Gastrocnemius medialis (tissue), 4 donors: ENCODE measurements at regions not wholly inside any gene's neighbourhood (a gene's known extent, or its start where the extent isn't known, plus 50 kb on each side); places are given as distances from the start of the nearest gene placed in this dataset.

Source experiments
- ATAC-seq, 2 donors: fragments of 150-250 bp; one replicate each; pipeline ENCODE4 v1.9.1; 2016
- DNase-seq, 2 donors: peaks; one replicate each; pipeline ENCODE4 v3.0.0-alpha.2; 2019
- H3K27ac ChIP-seq, 4 donors: fragments of 200-600 bp; sonication (generic); 1 replicate in 1 of 4; 2 replicates in 3 of 4; pipeline ENCODE4 v1.5.1; 2016 to 2018; ENCODE audit warnings: mild to moderate bottlenecking in 2 of 4, moderate library complexity in 1 of 4
- H3K27me3 ChIP-seq, 3 donors: fragments of 200-600 bp; sonication (generic) in 2 of 3; 1 replicate in 1 of 3; 2 replicates in 2 of 3; pipeline versions ENCODE4 v1.5.1 to v1.6.0; 2016 to 2019; ENCODE audit warnings: mild to moderate bottlenecking in 1 of 3, moderate library complexity in 1 of 3
- H3K36me3 ChIP-seq, 2 donors: fragments of 200-600 bp; sonication (generic) in 1 of 2; one replicate each; pipeline ENCODE4 v1.5.1; 2017 to 2018
- H3K4me1 ChIP-seq, 2 donors: fragments of 200-600 bp; sonication (generic) in 1 of 2; one replicate each; pipeline ENCODE4 v1.5.1; 2016 to 2017; ENCODE audit warnings: mild to moderate bottlenecking in 2 of 2
- H3K4me3 ChIP-seq, 4 donors: fragments of 200-600 bp; sonication (generic) in 3 of 4; 1 replicate in 1 of 4; 2 replicates in 3 of 4; pipeline ENCODE4 v1.5.1; 2016 to 2019; ENCODE audit warnings: mild to moderate bottlenecking in 2 of 4
- H3K9me3 ChIP-seq, 3 donors: fragments of 200-600 bp; sonication (generic) in 2 of 3; 1 replicate in 1 of 3; 2 replicates in 2 of 3; pipeline ENCODE4 v1.5.1; 2016 to 2019
- POLR2A ChIP-seq, 2 donors: fragments of 450-650 bp; IDR thresholded peaks; one replicate each; pipeline ENCODE4 v1.6.1; 2017; ENCODE audit warnings: antibody characterized with exemption in 2 of 2, mild to moderate bottlenecking in 2 of 2, moderate library complexity in 2 of 2
- in situ Hi-C, 4 donors: fragments of 200-750 bp; cut with MboI; loops; one replicate each; pipeline versions ENCODE4 v1.15.0 to v1.8.0; 2017; ENCODE audit warnings: low sequenced_read_pairs in 4 of 4
- intact Hi-C: fragments of 100-400 bp; cut with DNase I; formaldehyde crosslinking; loops from one replicate; pipeline ENCODE4 v1.15.1; 2023; ENCODE audit warnings: low total_unique reads
- TF ChIP-seq, protein P1 (sequence below), 5 experiments: fragments of 450-650 bp in 3 of 5; fragments of 200-600 bp in 2 of 5; sonication (generic) in 2 of 5; IDR thresholded peaks in 4 of 5; conservative IDR thresholded peaks in 1 of 5; 1 replicate in 4 of 5; 2 replicates in 1 of 5; pipeline ENCODE4 v1.5.1; 2016 to 2019; ENCODE audit warnings: antibody characterized with exemption in 5 of 5, mild to moderate bottlenecking in 3 of 5, moderate library complexity in 3 of 5

DNA sequence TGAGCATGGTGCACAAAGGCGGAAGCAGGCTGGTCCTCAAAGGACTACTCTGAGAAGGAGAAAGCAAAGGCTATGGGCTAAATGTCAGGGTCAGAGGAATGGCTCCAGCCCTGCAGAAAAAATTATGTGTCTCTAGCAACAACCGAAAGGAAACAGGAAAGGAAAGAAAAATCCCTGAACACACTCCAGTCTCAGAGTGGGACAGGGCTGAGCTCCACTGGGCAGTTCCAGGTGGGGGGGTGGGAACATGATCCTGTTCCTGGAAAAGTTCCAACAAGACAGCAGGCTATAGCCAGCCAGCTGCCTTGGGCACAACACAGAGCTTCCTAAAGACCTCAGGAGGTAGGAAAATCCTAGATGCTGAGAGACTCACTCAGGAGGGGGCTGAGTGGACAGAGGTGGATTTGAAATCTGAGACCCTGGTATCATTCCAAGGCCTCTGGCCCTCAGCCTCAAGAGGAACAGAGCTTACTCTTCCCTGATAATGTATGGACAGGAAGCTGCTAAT lies 1088.2 kb downstream of the TBC1D22A start:
- peaks cover 0 to 4% (median 0%) of the 10 kb centered on the region in 3 donors for H3K27me3 ChIP-seq

DNA sequence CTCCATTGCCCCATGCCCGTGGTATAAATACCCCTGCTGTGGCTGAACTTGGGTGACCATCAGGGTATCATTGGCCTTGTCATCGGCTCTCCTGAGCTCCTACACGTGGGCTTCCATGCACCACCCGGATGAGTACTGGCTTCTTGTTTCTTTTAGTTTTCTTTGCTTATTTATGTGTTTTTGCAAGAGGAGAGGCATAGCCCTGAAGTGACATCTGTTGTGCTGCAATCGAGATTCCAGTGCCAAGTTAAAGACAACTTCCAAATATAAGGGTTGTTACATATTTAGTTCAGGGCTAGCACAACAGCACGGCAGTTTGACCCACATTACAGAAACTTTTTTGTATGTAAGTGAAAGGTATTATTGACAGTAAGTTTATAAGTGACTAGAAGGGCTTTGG lies 1087.1 kb downstream of the TBC1D22A start:
- no peak for ATAC-seq
- intact Hi-C loops: no loop called here
- peaks cover 0 to 4% (median 0%) of the 10 kb centered on the region in 3 donors for H3K27me3 ChIP-seq

More for the DNA sequence above, 1088.2 kb downstream of the TBC1D22A start:
- intact Hi-C loops: no loop called here
- Histone ChIP-seq H3K36me3 (no peaks in the 10 kb centered on the region), H3K27ac (no peak overlapping the region), H3K9me3 (no peaks in the 10 kb centered on the region), H3K4me3 (no peak overlapping the region), H3K4me1 (no peaks in the 10 kb centered on the region)
- TF ChIP-seq, protein P1, sequence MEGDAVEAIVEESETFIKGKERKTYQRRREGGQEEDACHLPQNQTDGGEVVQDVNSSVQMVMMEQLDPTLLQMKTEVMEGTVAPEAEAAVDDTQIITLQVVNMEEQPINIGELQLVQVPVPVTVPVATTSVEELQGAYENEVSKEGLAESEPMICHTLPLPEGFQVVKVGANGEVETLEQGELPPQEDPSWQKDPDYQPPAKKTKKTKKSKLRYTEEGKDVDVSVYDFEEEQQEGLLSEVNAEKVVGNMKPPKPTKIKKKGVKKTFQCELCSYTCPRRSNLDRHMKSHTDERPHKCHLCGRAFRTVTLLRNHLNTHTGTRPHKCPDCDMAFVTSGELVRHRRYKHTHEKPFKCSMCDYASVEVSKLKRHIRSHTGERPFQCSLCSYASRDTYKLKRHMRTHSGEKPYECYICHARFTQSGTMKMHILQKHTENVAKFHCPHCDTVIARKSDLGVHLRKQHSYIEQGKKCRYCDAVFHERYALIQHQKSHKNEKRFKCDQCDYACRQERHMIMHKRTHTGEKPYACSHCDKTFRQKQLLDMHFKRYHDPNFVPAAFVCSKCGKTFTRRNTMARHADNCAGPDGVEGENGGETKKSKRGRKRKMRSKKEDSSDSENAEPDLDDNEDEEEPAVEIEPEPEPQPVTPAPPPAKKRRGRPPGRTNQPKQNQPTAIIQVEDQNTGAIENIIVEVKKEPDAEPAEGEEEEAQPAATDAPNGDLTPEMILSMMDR (IDR thresholded peaks at IDR 0.05 in 4 of 5, conservative IDR thresholded peaks at IDR 0.05 in 1 of 5): no peak
- no peak for TF ChIP-seq POLR2A (IDR thresholded peaks at IDR 0.05)
- DNase-seq: no peak
- in situ Hi-C loops: no loop called here
- no peak for ATAC-seq

DNA sequence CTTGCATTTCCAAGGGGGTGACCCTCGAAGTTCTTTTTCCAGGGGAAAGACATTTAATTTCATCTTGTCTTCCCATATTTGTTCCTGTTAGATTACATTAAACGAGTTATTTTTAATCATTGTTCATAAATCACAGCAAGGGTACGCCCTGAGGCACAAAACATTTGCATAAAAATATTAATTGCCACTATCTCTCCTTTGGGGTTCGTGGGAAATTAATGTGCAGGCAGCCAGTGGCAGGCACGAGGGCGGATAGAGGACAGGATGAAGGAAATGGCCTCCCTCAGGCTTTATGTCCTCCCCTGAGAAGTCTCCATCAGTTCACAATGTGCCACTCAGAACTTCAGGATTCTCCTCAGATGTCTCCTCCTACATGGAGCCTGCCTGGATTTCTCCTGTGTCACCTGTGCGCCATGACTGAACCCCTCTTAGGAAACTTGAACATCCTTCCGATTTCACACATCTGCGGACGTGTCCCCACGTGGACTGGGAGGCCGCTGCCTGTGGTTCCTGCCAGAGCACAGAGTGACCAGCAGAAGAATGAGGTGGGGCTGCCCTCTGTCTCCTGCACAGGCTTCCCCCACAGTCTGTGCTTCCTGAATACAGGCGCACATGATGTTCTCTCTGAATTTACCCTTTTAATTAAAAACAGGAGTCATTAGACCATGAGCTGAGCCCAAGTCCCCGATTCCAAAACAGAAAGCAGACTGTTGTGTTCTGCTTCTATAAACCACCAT lies 1085.9 kb downstream of the TBC1D22A start:
- Histone ChIP-seq H3K27ac (no peak overlapping the region), H3K27me3 (peaks cover 0 to 4% (median 0%) of the 10 kb centered on the region in 3 donors), H3K36me3 (no peaks in the 10 kb centered on the region), H3K4me3 (no peak overlapping the region), H3K4me1 (no peaks in the 10 kb centered on the region), H3K9me3 (no peaks in the 10 kb centered on the region)
- ATAC-seq (no peak), DNase-seq (no peak)
- no peak for TF ChIP-seq POLR2A (IDR thresholded peaks at IDR 0.05)
- TF ChIP-seq, protein P1 (IDR thresholded peaks at IDR 0.05 in 4 of 5, conservative IDR thresholded peaks at IDR 0.05 in 1 of 5): no peak
- in situ Hi-C loops (no loop called here), intact Hi-C loops (no loop called here)

More for the DNA sequence above, 1087.1 kb downstream of the TBC1D22A start:
- Histone ChIP-seq H3K36me3 (no peaks in the 10 kb centered on the region), H3K4me1 (no peaks in the 10 kb centered on the region), H3K4me3 (no peak overlapping the region), H3K27ac (no peak overlapping the region), H3K9me3 (no peaks in the 10 kb centered on the region)
- no peak for DNase-seq
- in situ Hi-C loops: no loop called here
- TF ChIP-seq, protein P1 (IDR thresholded peaks at IDR 0.05 in 4 of 5, conservative IDR thresholded peaks at IDR 0.05 in 1 of 5): no peak
- no peak for TF ChIP-seq POLR2A (IDR thresholded peaks at IDR 0.05)

DNA sequence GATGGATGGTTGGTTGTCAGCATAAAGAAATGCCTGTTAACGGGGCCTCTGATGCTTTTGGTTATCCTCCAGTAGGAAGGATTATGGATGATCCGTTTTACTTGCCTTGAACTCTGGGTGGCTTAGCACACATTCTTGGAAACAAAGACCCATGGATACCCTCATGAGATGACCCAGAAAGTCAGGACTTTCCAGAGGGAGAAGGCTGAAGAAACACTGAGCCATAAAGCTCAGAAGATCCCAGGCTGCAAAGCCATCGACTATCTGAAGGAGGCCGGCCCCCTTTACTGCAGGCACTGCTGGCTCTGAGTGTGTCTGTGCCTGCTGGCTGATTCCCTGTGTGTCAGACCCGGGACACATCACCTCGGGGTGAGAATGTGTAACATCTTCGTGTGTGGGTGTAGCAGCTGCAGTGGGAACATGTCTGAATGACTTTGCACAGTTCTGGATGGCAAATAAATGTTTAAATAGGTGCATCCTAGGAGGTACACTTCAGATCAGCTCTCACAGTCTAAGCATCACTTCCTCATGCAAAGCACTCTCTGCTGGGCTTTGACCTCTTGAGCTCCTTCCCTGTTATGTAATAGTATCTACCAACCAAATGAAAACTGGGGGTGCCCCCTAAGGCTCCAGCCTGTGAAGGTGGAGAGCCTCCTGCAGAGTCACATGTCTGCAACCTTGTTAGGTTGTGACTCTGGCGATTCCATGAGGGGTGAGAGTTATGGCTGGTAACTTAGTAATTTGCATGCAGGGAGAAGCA lies 1084.9 kb downstream of the TBC1D22A start:
- DNase-seq (no peak), ATAC-seq (no peak)
- TF ChIP-seq, protein P1 (IDR thresholded peaks at IDR 0.05 in 4 of 5, conservative IDR thresholded peaks at IDR 0.05 in 1 of 5): no peak
- no peak for TF ChIP-seq POLR2A (IDR thresholded peaks at IDR 0.05)
- intact Hi-C loops: no loop called here
- Histone ChIP-seq H3K4me1 (no peaks in the 10 kb centered on the region), H3K36me3 (no peaks in the 10 kb centered on the region), H3K9me3 (no peaks in the 10 kb centered on the region), H3K27ac (no peak overlapping the region), H3K27me3 (peaks cover 0 to 4% (median 0%) of the 10 kb centered on the region in 3 donors), H3K4me3 (no peak overlapping the region)
- in situ Hi-C loops: no loop called here
